ENCODE measurements at regions not wholly inside any gene's neighbourhood (a gene's known extent, or its start where the extent isn't known, plus 50 kb on each side); places are given as distances from the start of the nearest gene placed in this dataset.

DNA sequence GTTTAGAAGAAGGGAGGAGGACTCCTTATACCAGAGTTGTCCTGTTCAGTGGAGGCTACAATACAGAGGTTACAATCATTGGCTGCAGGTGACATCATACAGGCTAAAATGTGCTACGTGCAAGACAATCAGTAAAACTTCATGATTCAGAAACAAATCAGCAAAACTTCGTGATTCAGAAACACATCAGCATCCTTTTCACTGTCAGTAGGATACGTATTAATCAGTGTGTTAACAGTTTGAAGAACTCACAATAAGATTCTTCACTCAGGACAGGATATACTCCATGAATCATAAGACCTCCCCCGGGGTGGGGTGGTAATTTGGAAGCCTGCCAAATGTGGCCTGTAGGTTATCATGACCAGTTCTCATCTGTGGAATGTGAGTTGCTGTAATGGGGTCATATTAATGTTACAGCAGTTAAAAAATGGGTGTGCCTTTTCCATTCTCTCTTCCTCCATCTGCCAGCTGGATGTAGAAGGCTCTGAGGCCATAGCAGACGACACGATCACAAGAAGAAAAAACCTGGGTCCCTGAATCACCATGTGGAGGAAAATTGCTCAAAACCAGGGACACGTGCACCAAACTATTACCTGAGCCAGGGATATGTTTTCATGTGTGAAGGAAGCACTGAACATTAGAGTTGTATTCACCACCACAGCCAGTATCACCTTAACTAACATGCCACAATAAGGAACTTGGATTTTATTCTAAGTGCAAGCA lies 134.8 kb upstream of the CREB1 start:
- in situ Hi-C loops (cut with HindIII; ENCODE audit: low sequenced_read_pairs) = no loop called here

DNA sequence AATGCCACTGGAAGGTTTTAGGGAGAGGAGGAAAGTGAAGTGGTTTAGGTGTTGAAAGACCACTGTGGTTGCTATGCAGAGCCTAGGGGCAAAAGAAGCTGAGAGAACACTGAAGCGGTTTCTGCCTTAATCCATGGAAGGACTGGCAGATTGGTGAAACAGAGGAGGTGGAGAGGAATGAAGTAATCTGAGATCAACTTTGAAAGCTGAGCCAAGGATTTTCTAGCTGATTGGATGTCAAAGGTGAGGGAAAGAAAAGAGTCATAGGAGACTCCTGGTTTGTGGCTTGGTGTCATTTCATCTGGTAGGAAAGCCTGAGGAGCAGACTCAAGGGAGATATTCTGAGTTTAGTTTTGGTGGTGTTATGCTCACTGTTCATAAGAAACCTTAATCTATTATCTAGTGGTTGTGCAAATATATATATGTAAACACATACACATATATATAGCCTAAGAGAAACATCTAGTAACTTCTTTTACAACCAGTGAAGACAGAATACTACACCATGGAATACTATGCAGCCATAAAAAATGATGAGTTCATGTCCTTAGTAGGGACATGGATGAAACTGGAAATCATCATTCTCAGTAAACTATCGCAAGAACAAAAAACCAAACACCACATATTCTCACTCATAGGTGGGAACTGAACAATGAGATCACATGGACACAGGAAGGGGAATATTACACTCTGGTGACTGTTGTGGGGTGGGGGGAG lies 134.1 kb upstream of the CREB1 start:
- in situ Hi-C loops (cut with HindIII; ENCODE audit: low sequenced_read_pairs) = no loop called here

DNA sequence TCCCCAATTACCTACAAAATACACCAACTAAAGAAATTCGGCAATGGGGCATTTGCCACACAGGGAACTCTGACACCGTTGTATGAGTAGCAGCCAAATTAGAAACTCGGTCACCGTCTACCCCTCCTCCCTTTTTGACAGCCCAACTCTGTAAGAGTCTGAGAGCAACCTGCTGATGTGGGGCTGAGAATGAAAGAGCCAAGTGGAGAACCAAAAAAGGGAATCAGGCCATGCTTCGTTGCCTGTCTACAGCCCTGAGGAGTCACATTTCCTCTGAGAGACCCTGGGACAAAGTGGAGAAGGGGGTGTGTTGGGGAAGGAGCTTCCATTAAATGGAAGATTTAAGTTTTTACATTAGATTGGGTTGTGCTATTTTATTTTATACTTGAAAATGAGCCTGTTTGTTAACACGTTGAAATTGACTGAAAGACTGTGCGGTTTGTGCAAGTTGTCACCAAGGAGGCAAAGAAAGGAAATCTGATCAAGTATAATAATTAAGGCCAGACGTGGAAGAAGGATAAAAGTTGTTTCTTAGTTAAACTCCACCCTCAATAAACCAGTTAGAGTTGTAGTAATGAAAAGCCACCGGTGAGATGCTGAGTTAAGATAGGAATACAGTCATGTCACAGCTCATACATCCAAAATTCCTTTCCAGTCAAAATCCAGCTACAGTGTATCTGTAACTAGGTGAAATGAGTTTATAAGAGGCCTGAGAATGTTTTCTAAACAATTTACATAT lies 131.7 kb upstream of the CREB1 start:
- in situ Hi-C loops (cut with HindIII; ENCODE audit: low sequenced_read_pairs) = no loop called here

DNA sequence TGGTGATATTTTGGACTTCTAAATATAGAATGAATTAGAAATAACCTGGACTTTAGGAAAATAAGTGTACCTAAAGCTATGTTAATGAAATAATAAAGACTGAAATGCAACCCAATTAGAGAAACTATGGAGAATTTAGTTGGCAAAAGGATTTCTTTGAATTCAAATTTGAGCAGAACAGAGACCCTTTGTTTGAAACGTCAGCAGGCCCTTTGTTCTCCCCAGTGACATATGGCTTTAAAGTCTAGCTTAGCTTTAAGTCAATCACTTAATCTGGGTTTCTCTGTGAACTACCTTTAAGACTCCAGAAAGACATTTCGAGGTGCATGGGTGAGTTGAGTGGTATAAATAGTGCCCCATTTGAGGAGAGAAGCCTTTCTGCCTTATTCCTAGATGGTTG lies 130.5 kb upstream of the CREB1 start:
- in situ Hi-C loops (cut with HindIII; ENCODE audit: low sequenced_read_pairs) = no loop called here

DNA sequence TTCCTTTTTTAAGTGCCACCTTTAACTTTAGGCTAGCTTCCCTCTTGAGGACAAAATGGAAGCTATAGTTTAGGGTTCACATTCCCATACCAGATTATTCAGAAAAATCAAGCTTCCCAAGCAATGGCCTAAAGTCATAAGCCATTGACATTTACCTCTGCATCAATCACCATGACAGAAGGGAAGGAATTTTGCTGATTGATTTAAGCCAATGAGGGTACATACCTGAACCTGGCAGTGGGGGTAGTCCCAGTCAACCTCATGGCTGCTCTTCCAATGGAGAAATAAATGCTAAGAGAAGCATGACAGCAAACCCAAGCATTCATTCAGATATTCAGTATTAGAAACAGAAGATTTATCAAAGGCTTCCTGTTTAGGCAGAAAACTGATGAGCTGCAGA lies 128.4 kb upstream of the CREB1 start:
- in situ Hi-C loops (cut with HindIII; ENCODE audit: low sequenced_read_pairs) = no loop called here

GRCh38 chr2:207403141-207403540 lies 126.6 kb upstream of the CREB1 start:
- in situ Hi-C loops (cut with HindIII; ENCODE audit: low sequenced_read_pairs) = no loop called here

DNA sequence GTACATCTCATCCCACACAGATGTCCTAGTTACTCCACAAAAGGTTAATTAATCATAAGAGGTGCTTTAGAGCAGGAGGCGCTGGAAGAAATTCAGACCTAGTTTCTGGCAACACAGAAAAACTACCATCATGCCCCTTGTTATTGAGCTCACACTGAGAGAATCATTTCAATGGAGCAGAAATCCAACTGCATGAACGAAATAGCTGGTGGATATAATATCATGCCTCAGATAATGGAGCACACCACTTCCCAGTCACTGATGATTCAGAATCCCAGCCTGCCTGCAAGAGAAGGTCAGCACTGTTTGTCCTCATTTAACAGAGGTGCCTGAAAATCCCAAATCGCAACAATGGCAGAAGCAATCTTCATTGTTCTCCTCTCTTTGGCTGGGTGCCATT lies 125.8 kb upstream of the CREB1 start:
- in situ Hi-C loops (cut with HindIII; ENCODE audit: low sequenced_read_pairs) = no loop called here

GRCh38 chr2:207405150-207405549 lies 124.6 kb upstream of the CREB1 start:
- in situ Hi-C loops (cut with HindIII; ENCODE audit: low sequenced_read_pairs) = no loop called here

GRCh38 chr2:207408086-207408794 lies 121.5 kb upstream of the CREB1 start:
- in situ Hi-C loops (cut with HindIII; ENCODE audit: low sequenced_read_pairs) = no loop called here

- in situ Hi-C loops (cut with HindIII; ENCODE audit: low sequenced_read_pairs) = no loop called here
Observed at GRCh38 chr2:207409517-207409916, 120.2 kb upstream of the CREB1 start.

GRCh38 chr2:207412787-207413310 lies 116.9 kb upstream of the CREB1 start:
- in situ Hi-C loops (cut with HindIII; ENCODE audit: low sequenced_read_pairs) = no loop called here

DNA sequence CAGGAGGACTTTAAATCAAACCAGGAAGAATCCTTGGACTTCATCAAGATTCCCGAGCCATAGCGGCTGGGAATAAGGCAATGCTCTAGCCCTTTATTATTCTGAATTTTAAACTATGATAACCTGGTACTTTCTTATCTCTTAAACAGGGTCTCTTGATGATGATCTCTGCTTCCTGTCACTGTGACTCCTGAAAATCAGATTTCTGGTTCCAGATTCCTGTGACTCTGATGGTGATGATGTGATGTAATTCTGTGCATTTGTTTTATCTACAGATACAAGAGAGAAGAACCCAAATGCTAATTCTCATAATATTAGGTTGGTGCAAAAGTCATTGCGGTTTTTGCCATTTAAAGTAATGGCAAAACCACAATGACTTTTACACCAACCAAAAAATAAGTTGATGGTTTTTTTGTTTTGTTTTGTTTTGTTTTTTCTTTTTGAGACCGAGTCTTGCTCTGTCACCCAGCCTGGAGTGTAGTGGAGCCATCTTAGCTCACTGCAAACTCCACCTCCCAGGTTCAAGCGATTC lies 116.3 kb upstream of the CREB1 start:
- in situ Hi-C loops (cut with HindIII; ENCODE audit: low sequenced_read_pairs) = no loop called here

DNA sequence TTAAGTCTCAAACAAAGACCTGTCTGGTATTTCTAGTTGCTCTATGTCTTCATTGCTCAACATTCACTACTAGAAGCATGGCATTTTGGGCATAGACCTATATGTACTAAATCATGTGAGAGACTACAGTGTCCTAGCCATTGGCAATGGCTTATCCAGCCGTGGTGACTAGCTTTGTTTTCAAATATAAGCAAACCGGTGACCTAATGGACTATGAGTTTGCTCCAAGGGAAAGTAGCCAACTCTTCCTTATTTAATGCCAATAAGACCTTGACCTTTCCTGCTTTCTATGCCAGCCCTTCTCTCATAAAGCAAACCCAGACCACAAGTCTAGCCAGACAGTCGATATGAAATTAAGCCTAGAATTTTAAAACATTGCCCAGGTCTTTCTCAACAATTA lies 113.7 kb upstream of the CREB1 start:
- in situ Hi-C loops (cut with HindIII; ENCODE audit: low sequenced_read_pairs) = no loop called here

- in situ Hi-C loops (cut with HindIII; ENCODE audit: low sequenced_read_pairs) = no loop called here
Observed at GRCh38 chr2:207416900-207417299, 112.9 kb upstream of the CREB1 start.

DNA sequence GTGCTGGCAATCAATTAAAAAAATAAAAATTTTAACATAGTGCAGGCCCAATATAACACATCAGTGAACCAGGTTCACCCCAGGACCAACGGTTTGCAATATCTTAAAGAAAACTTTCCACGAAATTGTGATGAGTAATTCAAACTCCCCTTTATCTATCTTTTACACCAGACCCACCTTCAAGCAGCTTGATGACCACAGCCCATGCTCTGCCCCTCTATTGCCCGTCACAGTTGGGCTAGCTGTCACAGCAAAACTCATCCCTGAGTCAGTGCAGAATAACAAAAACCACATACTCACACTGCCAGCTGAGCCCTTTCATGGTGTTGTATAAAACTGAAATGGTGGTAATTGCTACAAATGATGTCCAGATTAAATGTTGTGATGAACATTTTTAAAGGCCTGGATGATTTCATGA lies 112.5 kb upstream of the CREB1 start:
- in situ Hi-C loops (cut with HindIII; ENCODE audit: low sequenced_read_pairs) = no loop called here

GRCh38 chr2:207418419-207418818 lies 111.3 kb upstream of the CREB1 start:
- in situ Hi-C loops (cut with HindIII; ENCODE audit: low sequenced_read_pairs) = no loop called here

DNA sequence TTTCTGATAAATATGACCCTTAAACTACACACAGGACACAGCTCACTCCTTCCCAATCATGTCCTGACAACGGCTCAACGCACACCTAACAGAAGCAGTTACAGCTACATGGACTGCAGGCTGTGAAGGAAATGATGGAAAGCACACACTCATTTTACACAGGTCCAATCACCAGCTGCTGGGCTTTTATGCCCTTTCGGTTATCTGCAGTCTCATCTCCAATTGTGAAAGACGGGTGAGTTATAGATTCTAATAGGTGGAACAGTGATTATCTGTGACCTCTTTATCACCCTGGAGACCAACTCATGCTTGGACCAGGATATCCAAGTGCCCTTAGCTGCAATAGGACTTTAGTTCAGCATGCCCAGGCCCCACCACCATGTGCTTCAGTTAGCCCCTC lies 110.4 kb upstream of the CREB1 start:
- in situ Hi-C loops (cut with HindIII; ENCODE audit: low sequenced_read_pairs) = no loop called here

GRCh38 chr2:207421671-207422070 lies 108.1 kb upstream of the CREB1 start:
- in situ Hi-C loops (cut with HindIII; ENCODE audit: low sequenced_read_pairs) = no loop called here

GRCh38 chr2:207422380-207422779 lies 107.4 kb upstream of the CREB1 start:
- in situ Hi-C loops (cut with HindIII; ENCODE audit: low sequenced_read_pairs) = no loop called here

- in situ Hi-C loops (cut with HindIII; ENCODE audit: low sequenced_read_pairs) = no loop called here
Observed at GRCh38 chr2:207423886-207424285, 105.9 kb upstream of the CREB1 start.

GRCh38 chr2:207427986-207428385 lies 101.8 kb upstream of the CREB1 start:
- in situ Hi-C loops (cut with HindIII; ENCODE audit: low sequenced_read_pairs) = no loop called here
